ENCODE measurements at regions not wholly inside any gene's neighbourhood (a gene's known extent, or its start where the extent isn't known, plus 50 kb on each side); places are given as distances from the start of the nearest gene placed in this dataset.

DNA sequence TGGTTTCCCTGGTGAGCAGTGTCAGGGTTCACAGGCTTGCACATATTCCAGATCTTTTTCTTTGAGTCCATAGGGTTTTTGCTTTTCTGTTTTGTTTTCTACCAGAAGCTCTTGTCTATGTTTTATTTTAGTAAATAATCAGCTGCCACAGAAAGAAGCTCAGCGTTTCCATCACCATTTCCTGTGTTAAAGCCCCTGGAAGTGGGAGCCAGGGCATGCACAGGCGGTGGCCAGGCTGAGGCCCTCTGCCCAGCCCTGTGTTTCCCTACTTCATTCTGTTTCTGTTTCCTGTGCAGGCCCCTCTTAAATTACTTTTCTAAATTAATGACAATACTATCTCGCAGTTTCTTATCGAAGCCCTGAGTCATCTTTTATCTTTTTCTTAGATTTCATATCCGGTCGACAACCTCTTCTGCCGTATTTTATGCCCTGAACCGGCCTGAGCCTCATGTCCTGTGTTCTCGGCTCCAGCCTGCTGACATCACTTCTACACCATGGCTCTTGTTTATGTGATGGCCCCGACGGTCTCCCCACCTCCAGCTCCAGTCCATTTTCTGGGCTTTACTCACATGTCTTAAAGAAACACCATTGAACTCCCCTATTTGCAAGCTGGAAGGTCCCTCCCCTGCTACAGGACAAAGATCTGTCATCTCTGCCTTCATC, 442.2 kb downstream of the TCERG1L start:
- no peak for DNase-seq (ENCODE audit: low spot score)

DNA sequence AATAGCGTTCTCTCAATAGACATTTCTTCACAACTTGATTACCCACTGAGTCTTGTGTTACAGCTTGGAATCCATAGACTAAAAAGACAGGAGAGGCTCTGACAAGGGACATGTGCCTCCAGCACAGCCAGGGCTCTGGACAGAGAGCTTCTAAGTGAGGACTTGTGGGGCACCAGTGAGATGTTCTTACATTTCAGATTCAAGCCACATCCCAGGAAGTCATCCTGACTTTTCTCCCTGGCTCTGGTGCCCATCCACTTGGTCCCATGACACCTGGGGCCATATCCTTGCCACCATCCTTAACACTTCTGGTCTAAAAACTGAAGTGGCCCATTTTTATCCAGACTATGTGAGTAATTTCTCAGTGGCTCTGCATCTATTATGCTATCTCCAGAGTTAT, 440.1 kb downstream of the TCERG1L start:
- no peak for DNase-seq (ENCODE audit: low spot score)

DNA sequence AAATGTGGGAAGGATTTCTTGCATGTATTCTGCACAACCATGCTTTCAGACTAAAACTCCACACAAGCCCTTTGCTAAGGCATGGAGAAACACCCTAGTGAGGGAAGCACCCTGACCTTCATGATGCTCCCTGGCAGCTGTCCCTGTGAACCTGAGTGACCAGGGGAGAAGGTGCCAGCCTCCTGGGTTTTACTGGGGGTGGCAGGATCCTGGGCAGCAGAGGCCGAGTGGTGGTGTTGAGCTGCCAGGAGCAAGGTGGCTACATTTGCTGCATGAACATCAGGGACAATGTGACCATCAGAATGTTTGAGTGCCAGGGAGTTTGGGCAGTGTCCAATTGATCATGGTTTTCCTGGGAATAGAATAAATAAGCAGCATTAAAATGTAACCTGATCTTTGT, 437.9 kb downstream of the TCERG1L start:
- no peak for DNase-seq (ENCODE audit: low spot score)

DNA sequence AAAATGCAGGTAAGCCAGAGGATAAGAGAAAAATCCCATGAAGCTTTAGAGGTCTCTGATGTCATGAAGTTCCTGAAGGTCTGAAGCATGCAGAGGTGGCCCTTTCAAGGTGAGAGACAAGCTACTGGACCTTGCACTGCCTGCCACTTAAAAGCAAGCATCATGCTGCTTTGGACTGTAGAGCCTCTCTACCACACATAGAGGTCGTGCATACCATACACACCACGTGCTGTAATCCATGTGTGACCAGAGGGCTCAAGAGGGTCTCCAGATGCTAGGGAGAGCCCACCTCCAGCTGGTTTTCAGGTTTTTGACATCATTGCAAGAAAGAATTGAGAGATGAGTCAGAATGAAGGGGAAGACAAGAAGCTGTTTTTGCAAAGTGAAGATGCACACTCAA, 436.4 kb downstream of the TCERG1L start:
- DNase-seq (ENCODE audit: low spot score), result no peak

DNA sequence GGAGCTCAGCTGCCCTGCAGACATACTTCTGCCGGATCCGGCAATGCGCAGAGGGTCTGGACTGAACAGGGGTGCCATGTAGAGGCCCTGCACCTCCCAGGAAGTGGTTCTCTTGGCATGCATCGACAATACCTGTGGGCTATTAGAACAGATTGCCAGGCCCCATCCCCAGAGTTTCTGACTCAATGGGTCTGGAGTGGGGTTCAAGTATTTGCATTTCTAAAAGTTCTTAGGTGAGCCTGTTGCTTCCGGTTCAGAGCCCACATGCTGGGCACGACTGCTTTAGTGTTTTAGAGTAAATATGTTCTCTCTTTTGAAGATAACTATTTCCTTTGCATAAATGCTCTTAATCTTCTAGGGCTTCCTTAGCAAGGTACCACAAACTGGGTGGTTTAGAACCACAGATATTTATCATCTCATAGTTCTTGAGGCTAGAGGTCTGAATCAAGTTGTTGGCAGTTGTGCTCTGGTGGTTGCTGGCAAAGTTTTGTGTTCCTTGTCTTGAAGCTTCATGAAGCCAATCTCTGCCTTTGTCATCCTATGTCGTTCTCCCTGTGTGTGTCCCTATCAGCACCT, 435.5 kb downstream of the TCERG1L start:
- no peak for DNase-seq (ENCODE audit: low spot score)

DNA sequence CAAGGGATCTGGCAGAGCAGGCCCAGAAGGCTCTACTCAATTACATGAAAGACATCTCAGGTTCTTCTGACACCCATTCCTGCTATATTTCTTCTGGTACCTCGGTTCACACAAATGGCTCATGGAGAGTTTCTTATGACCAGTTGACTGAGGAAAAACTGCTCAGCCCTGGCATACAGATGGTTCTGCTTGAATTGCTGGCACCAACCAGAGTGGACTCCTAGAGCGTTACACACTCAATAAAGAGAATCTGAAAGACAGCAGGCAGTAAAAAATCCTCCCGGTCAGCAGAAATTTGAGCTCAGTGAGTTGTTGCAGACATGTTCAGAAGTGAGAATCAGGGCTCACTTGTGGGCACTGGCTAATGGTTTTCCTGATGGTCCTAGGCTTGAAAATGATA, 434.4 kb downstream of the TCERG1L start:
- DNase-seq (ENCODE audit: low spot score), result no peak

DNA sequence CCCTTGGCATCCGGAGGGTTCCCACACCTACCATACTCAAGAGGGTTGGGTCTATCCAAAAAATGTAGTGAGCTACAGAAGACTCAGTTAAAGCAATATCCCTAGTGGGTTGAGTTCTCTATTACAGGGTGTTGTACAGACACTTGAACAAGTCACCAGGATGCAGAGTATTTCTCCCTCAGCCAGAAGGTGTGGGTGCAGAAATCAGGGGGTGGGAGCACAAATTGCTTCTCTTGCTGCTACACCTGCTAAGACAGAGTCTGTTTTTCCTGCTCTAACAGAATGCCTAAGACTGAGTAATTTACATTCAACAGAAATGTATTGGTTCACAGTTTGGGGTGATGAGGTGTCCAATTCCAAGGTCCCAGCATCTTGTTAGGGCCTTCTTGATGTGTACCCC, 433.4 kb downstream of the TCERG1L start:
- no peak for DNase-seq (ENCODE audit: low spot score)

DNA sequence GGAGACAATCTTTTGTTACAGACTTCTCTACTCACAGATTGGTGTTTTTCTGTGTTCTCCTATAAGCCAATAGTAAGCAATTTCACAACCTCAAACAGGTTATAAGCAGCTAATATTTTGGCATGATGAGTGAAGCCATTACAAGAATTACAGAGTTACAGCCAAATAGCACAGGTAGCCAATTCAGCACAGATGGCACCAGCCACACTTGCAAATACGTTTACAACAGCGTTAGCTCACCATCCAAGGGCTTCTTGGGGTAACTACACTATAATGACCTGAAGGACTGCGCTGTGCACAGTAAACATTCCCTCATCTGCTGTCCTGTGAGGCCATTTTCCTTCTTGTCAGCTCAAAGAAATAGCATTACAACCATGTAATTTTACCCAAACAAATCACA, 428.6 kb downstream of the TCERG1L start:
- DNase-seq (ENCODE audit: low spot score), result no peak

DNA sequence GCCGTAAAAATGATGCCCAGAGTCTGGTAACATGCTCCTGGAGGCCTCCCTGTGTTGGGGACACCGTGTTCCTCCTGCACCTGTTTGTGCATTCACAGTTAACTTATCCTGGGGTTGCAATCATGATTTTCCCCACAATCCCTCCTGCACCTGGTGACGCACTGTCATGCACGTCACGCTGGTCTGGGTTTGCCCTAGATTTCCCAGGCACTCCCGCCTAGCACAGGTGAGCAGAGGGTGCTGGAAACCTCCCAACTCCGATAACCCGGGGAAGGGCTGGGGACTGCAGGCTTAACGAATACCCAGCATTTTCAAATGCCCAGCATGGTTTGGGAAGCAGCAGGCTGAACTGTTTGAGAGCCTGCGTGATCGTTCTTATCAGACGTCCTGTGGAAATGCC, 427.1 kb downstream of the TCERG1L start:
- no peak for DNase-seq (ENCODE audit: low spot score)

DNA sequence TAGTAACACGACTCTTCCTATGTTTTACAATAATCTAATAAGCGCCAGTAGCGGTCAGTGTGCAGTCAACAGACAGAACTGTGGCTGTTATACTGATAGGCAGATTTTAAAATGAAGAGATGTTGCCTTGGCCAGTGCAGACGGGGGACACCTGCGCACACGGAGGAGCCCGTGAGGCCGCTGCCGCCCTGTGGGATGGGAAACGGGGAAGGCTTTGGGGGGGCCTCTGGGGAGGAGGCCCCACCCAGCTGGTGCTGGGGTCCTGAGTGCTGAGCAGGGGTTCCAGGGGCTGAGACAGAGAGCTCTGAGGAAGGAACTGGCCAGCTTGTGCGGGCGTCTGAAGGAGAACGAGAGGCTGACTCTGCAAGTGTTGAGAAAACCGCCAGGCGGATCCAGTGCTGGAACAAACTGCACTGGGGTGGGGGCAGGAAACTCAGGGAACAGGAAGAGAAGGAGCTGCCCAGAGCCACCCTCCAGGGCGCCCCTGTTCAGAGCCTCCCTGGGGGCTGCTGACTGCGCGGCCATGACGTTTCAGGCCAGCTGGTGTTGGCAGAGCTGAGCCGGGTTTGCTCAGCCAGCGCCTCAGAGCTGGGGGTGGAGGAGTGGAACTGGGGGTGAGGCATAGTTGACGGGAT, 426.4 kb downstream of the TCERG1L start:
- DNase-seq (ENCODE audit: low spot score), result no peak

DNA sequence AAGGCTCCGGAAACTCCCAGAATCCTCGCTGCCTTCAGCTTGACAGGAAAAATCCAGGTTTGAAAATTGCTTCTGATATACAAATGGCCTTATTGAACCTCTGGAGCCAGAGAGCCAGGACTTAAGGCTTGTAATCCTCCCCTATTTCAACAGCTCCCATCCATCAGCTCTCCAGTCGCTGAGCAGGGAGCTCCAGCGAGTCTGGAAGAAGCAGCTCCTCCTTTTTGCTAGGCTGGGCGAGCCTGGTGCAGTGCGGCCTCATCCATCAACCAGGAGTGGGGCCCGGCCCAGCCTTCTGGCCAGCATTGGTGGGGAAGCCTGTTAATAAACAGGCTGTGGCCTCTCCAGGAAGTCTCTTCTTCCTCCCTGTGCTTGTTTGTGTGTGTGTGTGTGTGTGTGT, 424.4 kb downstream of the TCERG1L start:
- no peak for DNase-seq (ENCODE audit: low spot score)

DNA sequence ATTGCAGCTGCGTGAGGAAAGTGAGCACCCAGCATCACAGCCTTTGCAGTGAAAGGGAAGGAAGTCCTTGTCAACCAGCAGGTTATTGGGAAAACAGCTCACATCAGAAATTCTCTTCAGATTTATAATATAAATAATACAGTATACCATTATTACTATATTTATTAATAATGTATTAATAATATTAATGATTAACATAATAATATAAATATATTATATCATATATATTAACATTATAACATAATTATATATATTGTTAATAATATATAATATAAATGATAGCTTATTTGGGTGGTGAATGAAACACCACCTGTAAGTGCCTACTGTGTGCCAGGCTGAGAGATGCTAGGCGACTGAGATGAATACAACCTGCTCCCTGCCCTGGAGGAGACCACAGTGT, 423.0 kb downstream of the TCERG1L start:
- DNase-seq (ENCODE audit: low spot score), result no peak

DNA sequence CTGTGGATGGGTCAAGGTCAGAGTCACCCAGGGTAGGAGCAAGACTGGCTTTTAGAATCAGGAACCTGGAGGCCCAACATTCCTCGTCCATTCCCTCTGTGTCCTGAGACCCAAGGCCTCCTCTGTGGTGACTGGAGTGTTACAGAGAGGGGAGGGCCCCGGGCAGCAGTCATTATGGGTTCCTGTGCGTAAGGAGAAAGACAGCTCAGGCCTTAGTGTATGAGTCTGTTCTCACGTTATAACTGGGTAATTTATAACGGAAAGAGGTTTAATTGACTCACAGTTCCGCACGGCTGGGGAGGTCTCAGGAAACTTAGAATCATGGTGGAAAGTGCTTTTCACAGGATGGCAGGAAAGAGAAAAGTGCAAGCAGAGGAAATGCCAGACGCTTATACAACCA, 422.3 kb downstream of the TCERG1L start:
- no peak for DNase-seq (ENCODE audit: low spot score)

DNA sequence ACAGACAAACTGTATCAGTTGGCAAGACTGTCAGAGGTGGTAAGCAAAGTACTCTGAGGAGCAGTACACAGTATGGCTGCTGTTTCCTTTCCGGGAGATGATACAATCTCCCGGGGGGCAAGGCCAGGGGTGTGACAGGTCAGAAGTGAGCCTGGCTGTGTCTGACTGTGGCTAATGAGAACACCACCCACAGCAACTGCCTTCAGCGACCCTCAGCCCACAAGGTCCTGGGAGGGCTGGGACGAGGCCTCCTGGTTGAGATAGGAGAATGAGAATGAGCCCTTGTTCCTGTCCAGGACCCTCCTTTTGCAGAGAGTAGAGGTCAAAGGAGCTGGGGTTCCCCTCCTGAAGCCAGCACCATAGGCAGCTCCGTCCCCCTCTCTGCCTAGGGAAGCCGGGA, 421.7 kb downstream of the TCERG1L start:
- no peak for DNase-seq (ENCODE audit: low spot score)

DNA sequence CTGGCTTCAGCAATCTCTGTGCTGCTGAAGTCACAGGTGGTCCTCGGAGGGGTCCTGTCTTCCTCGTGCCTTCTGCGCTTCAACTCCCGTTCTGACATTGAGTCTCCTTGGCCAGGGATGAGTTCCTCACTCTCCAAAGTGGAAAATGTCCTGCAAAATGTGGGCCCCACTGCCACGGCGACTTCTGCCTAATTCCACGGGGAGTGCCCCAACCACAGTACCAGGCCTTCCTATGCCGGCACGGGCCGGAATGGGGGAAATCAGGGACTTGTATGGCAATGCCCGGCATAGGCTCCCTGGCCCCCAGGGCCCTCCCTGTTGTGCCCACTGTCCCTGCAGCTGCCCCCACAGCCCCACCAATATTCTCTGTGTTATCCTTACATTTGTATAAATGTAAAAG, 420.5 kb downstream of the TCERG1L start:
- DNase-seq (ENCODE audit: low spot score), result no peak

DNA sequence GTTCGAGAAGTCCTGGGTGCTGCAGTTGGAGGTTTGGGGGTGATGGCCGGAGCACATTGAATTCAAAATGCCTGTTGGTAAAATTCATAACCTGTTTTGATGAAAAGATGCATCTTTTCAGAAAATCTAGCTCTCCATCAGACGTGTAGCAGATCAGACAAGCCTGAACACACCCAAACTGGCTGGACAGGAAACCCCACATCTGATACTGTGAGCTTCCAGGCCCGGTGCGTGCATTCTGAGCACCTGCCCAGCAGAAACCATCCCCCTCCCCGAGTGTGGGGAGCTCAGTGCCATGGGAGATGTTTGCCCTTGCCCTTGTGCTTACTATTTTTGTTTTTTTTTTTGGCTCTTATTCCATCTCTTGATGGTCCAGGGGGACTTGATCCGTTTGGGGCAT, 417.1 kb downstream of the TCERG1L start:
- no peak for DNase-seq (ENCODE audit: low spot score)

DNA sequence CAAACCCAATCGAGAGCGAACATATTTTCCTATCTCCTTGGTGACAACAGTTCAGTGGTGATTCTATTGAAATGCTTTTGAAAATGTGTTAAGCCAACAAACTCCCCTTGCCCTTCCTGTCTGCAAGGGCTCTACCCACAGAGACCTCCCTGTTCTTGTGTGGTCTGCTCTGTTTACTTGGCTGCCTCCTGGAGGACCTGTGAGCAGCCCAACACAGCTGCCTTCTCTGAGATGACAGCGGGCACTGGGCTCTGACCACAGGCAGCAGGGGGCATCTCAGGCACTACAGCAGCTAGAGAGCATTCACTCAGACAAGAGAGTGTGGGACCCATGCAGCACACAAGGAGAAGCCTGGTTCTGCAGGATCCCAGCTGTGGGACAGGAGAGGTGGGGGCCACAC, 416.4 kb downstream of the TCERG1L start:
- no peak for DNase-seq (ENCODE audit: low spot score)

DNA sequence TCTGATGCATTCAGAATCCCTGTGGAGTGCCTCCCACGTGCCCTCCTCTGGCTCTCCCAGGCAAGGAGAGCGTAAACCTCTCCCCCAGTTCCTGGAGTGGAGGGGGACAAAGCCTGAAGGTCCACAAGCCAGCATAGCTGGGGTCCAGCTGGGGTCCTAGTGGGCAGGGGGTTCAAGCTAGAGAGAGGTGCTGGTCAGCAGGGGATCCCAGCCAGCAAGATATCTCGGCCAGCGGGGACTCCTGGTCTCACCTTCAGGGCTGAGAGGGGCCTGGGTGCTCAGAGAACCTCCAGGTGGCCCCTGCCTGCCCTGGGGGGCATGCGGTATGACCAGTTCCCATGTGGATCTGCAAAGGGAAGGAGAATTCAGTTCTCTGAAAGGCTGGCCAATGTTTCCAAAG, 413.7 kb downstream of the TCERG1L start:
- DNase-seq (ENCODE audit: low spot score), result no peak

DNA sequence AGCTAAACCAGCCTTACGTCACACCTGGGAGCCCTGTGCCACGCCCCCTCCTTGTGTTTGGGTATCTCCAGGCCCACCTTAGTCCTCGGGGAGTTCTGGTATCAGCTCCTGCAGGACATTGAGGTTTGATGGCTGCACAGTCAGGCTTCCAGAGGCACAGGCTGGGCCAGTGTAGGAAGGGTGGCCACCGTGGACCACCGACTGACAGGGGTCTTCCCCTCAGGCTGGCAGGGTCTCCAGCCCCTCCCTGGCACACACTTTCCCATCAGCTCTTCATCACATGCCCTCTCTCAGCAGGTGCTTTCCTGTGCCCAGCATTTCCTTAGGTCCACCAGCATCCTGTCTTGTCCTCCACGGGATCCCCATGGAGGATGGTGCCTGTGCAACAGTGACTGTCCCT, 413.1 kb downstream of the TCERG1L start:
- DNase-seq (ENCODE audit: low spot score), result no peak

DNA sequence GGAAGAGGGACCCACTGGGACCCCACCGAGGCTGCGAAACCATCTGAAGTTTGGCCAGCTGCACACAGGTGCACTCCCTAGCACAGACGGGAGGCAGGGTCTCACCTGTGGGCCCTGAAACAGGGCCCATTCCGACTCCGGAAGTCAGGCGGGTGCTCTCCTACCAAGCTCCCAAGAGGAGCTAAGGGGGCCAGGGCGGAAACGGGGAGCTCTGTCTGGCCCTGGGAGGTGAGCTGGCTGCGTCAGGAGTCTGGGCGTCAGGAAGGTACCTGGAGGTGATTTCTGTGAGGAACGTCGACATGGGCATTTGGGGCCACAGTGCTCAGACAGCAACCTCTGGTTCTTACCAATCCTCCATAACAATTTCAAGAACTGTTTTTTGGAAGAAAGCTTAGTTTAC, 411.7 kb downstream of the TCERG1L start:
- DNase-seq (ENCODE audit: low spot score), result no peak

DNA sequence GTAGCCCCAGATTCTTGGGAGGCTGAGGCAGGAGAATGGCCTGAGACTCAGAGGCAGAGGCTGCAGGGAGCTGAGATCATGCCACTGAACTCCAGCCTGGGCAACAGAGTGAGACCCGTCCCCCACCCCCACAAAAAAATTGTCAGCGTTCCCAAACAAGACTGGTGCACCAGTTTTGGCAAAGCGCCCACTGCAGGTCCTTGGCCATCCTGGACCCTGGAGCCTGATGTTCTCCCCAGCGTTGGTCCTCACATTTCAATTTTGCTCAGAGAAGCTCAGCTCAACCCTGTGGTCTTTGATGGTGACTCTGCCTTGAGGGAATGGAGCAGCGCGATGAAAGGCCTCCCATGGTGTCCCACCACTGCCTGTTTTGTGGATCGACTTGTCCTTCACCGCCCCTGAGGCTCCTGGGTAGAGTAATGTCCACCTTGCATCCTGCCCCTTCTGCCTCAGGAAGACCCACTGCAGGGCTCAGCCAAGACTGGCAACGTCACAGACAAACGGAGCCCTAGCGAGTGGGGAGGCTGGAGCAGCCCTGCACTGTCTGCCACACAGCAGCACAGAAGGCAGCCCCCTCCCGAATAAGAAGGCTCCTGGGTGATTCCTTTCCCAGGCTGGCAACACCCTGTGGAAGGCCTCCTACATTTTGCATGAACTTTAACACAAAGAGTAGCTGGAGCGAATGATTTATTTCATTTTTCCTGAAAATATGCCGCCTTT, 410.9 kb downstream of the TCERG1L start:
- no peak for DNase-seq (ENCODE audit: low spot score)

DNA sequence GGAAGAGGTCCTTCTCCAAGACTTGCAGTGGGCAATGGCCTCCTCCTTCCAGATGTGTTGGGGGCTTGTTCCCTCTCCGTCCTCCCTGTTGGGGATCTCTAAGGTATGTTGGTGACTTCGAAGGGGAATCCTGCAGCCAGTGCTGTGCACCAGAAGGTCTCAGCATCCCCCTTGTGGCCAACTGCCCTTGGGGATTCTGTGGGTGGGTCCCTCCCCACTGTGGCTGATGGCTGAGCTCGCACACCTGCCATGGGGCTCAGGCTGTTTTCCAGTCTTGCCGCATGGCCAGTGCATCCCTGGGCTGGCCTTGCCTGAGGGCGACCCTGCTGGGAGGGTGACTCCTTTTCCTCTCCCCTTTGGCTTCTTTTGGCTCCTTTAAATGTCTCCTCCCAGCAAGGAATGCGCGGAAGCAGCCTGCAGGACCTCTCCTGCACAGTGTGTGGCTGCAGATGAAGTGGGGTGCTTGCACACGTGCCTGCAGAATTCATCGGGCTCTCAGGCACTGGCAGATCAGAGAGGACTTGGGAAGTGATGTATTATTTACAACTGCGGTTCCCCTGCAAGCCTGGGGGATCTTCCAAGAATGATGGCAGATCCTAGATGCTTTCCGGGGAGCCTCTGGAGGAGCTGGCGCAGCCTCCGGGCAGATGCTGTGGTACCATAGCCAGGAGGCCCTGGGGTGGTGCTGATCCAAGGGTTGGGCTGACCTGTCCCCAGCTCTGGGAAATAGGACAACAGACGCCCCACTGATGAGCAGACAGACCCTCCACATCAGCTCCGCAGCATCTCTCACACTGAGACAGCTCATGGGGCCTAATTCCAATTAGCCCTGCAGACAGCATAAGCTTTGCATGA, 410.0 kb downstream of the TCERG1L start:
- DNase-seq (ENCODE audit: low spot score), result no peak

All from activated CD4-positive, alpha-beta T cell treated with anti-CD3 and anti-CD28 coated beads, Interleukin-2, Interleukin-4, amounts not matched to agents 100 ng/mL and 50 ng/mL, durations not matched to agents 16 hours and 8 hours (primary cell).